HG02623 (cell line): ENCODE measurements at regions not wholly inside any gene's neighbourhood (a gene's known extent, or its start where the extent isn't known, plus 50 kb on each side); places are given as distances from the start of the nearest gene placed in this dataset.

Experiments used
- ATAC-seq: cut with Tn5 transposase; IDR thresholded peaks from one replicate; pipeline ENCODE4 v1.9.1; 2021; ENCODE audit warnings: moderate library complexity; ENCODE audit not compliant: unreplicated experiment

DNA sequence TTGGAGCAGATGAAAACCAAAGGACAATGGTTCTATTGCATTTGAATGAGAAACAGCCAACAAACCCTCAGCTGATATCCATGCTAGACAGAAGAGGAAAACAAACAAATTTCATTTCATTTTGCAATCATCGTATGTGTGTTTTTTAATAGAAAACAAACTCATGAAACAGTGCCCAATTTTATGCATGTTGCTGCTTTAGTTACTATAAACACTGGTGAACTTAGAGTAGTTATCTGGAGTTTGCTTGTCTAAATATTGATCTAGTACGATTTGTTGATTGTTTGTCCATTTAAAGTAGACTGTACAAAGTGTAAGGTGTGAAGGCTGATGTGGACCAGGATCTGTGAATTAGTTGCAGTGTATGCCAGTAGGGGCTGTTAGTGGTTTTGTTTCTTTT lies 166.6 kb downstream of the KITLG start:
- ATAC-seq = no peak

DNA sequence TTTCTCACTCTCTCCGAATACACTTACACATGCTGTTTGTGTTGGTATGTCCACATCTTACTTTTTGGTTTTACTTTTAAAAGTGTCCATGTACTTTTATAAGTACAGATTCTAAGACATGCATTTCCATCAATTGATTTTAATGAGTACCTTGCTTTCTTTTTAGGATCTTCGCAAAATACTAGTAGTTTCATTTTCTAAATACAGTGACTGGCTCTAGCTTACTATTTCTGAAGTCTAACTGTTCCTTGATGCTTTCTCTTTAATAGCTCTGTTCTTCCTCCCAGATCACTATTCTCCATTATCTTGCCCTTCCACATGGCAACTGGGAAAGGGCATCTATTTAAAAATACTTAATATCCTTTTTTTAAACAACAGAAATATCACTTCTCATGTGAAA lies 164.1 kb downstream of the KITLG start:
- no peak for ATAC-seq

DNA sequence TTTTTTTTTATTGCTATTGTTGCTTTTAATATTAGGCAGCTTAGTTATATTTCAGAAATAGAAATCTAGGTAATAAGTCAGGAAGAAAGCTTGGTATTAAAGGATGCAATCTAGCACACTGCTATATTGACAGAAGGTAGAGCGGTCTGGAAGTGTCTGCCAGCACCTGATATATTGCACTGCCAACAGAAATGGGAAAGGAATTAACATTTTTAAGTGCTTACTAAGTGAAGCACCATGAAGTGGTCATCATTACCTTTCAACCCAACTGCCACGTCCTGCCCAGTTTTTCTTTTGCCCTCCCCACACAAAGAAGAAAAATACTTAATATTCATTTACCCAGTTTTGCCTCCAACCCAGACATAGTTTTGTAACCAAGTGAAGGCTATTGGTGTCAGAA lies 163.5 kb downstream of the KITLG start:
- ATAC-seq = no peak

DNA sequence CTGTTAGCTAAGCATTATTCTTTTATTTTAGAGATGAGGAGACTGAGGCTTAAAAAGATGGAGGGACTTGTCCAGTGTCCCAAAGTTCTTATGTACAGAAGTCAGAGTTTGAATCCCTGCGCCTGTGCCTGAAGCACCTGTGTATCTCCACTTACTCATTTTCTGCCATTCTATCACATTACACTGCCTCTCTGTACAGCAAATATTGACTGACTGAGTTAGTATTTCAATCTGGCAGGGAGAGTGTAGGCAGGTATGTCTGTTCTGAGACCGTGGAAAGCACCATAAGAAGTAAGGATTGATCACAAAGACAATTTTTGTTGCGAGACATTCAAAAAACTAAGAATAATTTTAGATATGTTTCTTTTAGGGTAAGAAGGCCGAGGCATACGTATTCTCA lies 162.7 kb downstream of the KITLG start:
- ATAC-seq = no peak

DNA sequence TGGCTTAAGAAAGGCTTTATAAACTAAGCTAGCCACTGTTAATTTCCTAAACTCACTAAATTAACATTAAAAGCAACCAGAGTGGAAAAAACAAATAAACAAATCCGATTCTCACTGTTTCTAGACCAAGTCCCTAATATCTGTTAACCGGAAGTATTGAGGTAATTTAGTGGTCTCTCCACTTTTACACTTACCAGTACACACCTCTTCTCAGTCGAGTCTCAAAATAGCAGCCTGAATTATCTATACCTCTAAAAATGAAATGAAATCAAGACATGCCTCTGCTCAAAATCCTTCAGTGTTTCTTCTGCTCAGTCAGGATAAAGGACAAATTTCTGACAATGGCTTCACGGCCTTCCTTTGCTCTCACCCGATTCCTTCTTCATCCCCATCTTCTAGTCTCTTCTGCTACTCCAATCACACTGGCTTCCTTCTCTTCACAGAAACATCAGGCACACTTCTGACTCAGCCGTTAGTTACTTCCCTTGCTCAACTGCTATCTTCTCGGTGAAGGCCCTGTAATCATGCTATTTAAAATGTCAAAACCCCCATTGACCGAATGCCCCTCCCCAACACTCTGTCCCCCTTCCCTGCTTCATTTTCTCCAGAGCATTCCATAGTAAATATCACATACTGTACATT lies 161.3 kb downstream of the KITLG start:
- ATAC-seq = no peak

DNA sequence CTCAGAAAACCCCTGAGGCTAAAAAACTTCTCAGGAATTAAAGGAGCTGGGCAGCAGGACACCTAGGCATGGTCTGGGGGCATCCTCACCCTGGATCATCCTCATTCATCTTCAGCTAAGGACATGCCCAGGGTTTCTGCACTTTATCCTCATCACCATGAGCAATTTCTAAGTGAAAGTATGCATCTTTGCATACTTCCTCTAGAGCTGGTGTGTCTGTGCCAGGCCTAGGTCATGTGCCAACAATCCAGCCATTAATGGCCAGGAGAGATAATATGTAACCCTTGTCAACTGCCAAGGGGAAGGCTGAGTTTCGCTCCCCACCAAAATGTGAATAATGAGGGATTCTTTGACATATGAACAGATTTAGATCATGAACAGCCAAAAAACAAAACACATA lies 160.5 kb downstream of the KITLG start:
- ATAC-seq = no peak

DNA sequence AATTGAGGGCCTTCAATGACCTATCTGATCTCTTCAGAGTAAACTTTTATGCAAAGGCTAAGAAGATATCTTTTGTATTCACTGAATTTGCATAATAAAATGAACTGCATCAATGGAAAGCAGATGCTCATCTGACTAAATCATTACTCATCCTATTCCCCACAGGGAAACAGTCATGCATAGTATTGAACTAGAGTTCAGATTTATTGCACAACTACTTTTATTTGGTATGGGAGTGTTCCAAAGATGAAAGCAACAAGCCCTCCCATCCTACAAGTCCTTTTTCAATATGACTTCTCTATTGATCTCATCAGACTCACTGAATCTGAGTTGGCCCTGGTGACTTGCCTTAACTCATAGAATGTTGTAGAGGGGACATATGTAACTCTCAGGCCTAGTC lies 159.8 kb downstream of the KITLG start:
- no peak for ATAC-seq

DNA sequence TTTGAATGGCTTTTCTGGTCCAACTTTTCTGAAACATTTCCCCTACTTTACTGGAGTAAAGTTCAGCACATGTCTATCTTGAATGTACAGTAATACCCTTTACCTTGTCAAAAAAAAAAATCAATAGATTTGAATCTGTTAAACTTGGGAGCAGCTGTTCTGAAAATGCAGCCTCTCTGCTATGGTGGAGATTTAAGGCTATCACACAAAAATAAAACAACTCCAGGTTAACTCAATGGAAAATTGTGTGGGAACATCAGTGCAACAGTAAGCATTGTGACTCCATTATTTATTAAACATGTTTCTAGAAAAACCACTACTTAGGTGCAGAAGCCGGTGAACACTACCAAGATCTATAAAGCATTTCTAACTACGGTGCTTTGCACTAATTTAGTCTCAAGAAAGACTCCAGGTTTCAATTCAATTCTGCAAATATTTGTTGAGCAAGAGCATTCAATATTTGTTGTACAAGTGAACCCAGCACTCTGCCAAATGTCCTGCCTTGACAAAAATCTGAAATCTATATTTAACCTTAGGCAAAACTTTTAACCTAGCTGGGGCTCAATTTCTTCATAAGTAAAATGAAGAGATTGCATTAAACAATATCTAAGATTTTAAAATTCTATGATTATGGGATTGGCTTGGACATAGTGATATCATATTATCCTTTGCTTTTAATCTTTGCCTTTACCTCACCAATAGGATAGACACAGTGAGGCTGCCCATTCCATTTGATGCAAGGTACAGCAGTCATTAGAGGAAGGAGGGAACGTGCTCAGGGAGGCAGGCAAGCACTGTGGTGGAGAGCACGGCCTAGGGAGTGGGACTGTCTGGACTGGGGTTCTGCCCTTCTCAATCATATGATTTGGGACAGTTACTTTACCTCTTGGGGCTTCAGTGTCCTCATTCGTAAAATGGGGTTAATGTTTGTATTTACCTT lies 155.2 kb downstream of the KITLG start:
- no peak for ATAC-seq

DNA sequence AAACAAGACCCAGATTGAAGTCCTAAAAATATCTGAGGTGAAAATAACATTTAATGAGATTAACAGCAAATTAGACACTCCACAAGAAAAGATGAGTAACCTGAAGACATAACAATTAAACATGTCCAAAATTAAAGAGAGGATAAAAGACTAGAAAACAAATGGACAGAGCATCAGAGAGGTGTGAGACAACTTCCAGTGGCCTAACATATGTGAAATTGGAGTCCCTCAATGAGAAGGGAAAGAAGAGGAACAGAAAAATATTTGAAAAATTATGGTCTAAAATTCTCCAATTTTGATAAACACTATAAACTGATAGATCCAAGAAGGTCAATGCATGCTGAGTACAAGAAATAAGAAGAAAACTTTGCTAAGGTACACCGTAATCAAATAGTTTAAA lies 151.9 kb downstream of the KITLG start:
- ATAC-seq = no peak

DNA sequence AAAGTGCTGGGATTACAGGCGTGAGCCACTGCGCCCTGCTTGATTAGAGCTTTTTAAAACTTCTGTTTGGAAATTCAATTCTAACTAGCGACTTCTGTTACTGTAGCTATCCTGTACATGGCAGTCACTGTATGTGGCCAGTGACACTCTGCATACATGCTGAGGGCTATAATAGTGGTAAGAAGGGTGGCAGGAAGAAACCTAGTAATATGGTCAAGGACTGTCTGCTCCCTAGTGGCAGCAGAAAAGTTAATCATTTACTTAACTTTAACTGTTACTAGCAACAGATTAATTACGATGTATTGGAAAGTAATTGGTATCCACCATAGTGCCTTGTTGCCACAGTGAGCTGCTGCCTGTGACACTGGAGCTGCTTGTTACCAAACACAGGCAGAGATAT lies 149.0 kb downstream of the KITLG start:
- ATAC-seq = no peak

DNA sequence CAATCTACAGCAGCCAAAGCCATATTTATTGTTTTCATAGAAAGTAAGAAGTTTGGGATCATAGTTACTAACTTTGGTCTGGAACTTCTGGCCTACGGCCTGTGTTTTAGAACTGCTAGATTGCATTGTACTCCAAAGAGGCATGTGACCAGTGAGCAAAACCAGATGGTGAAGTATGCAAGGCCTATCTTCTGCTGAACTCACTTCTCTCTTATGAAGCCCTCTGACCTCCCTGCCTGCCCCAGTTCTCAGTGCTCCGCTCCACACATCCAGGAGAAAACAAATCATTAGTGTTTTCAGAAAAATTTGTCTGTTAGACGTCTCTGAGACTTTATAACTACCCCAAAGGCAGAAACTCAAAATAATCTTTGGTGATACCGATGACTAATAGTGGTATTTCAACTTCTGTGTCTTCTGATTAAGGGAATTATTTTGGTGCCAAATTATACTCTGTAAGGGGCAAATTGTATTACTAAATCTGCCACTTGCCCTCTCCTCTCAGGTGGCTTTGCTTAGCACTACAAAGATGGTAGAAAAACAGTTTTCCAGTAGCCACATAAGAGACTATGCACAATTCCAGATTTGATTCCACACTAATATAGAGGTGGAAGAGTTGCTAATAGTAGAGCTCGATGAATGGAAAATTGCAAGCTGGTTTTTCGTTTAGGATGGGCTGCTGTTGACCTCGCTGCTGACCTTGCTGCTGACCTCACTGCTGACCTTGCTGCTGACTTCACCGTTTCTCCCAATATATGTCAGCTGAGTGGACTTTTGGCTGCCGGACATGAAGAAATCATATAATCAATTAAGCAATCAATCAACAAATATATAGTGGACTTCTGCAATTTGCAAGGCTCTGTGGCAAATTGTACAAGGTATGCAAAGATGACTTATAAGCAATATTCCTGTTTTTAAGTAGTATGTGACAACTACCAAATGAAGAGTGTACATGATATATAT lies 147.5 kb downstream of the KITLG start:
- ATAC-seq = no peak

DNA sequence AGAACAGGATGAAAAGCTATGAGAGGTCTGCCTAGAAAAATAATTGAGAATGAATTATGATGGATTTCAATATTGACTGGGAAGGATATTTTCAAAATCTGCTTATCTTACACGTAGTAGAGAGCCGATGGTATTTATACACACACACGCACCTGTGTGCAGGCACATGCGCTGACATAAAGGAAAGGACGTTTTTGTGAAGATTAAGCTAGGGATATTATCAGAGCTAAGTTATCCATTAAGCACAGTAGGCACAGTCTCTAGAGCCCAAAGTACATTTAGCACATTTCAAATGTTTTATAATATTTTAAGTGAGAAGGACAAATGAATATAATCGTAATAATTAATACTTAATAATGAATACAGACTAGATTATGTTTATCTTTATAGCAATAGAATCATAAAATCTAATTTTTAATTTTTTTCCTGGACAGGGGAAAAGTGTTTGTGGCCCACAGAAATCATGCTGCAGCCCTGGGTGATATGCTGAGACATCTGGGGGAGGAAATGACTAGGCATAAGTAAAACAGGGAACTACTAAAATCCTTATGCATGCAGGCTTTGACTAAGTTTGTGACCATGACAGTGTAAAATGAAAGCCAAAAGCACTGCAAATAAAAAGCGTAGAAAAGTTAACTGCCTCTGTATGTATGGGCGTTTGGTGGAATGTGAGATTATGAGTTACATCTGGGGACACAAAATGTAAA lies 146.1 kb downstream of the KITLG start:
- ATAC-seq = peak; percentile 87

DNA sequence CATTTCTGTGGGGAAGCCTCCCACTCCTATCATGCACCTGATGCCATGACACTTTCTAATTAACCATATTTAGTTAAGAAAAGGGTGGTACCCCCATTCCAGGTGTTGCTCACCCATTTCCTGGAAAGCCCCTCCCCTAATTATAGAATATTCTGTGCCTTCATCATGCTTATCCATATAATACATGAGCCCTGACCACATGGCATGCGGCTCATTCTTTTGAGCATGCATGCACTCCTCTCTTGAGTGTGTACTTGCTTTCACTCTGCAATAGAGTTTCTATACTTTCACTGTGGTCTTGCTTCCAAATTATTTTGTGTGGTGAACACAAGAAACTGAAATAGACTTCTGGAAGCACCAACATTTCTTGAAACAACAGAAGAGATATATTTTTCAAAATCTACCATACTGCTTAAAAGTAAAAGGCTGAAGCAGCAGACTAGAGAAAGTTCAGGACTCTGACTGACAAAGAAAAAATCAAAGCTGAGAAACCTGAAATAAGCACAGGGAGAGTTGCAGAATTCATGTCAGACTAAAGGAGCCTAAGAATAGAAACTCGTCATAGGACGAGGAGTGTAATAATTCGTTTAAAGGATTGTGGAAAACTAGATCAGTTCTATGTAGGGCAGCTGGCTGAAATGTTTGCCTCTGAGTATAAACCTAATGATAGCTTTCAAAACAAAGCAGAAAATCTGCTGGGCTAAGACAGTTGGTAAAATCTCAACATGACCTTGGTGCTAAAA lies 144.8 kb downstream of the KITLG start:
- no peak for ATAC-seq

DNA sequence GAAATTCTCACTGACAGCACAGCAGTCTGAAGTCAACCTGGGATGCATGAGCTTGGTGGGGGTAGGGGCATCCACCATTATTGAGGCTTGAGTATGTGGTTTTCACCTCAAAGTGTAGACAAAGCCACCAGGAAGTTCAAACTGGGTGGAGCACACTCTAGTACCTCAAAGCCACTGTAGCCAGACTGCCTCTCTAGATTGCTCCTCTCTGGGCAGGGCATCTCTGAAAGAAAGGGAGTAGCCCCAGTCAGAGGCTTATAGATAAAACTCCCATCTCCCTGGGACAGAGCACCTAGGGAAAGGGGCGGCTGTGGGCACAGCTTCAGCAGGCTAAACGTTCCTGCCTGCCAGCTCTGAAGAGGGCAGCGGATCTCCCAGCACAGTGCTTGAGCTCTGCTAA lies 143.0 kb downstream of the KITLG start:
- ATAC-seq = no peak
